B cell (primary cell): ENCODE measurements at regions not wholly inside any gene's neighbourhood (a gene's known extent, or its start where the extent isn't known, plus 50 kb on each side); places are given as distances from the start of the nearest gene placed in this dataset.

Source experiments
- ATAC-seq: fragments of 200-7000 bp; cut with Tn5 transposase; one replicate; pipeline ENCODE4 v1.10.0; 2021; ENCODE audit warnings: low read depth, mild to moderate bottlenecking, moderate number of reproducible peaks, moderate library complexity
- CTCF ChIA-PET: fragments of 350-600 bp; sonication (Branson Sonifier 250); formaldehyde crosslinking; loops from one replicate; lab custom pipeline; 2021; ENCODE audit warnings: antibody characterized with exemption, inconsistent platforms; lab: Charles Lee
- POLR2A ChIA-PET: fragments of 350-600 bp; sonication (Branson Sonifier 250); formaldehyde crosslinking; loops from one replicate; lab custom pipeline; 2021; ENCODE audit warnings: antibody characterized with exemption; lab: Charles Lee
- DNase-seq: peaks from one replicate; pipeline ENCODE4 v3.0.0; 2013
- H2AFZ ChIP-seq: 2 replicates; pipeline ENCODE4 v1.6.1; 2012; ENCODE audit warnings: mild to moderate bottlenecking, low read depth, low read length; ENCODE audit not compliant: insufficient read depth, poor library complexity, severe bottlenecking
- H3K27ac ChIP-seq, 2 donors: 1 replicate in 1 of 2; 2 replicates in 1 of 2; pipeline ENCODE4 v1.5.1; 2012 to 2013; ENCODE audit warnings: low read length in 2 of 2, mild to moderate bottlenecking in 2 of 2, moderate library complexity in 1 of 2
- H3K27me3 ChIP-seq, 4 experiments: fragments of 200-600 bp in 1 of 4; sonication (generic) in 1 of 4; replicated peaks in 1 of 4; 1 replicate in 2 of 4; 2 replicates in 2 of 4; pipeline versions ENCODE4 v1.6.1 to v1.7.0; 2013 to 2016; ENCODE audit warnings: low read length in 3 of 4, mild to moderate bottlenecking in 2 of 4, mixed read lengths in 1 of 4, moderate library complexity in 1 of 4; ENCODE audit not compliant: insufficient read depth in 4 of 4, control insufficient read depth in 3 of 4; ENCODE audit errors: control extremely low read depth in 1 of 4
- H3K36me3 ChIP-seq, 2 experiments: replicated peaks in 1 of 2; 1 replicate in 1 of 2; 2 replicates in 1 of 2; pipeline versions ENCODE4 v1.6.1 to v1.7.1; 2013; ENCODE audit warnings: low read length in 1 of 2; ENCODE audit not compliant: insufficient read depth in 2 of 2, control insufficient read depth in 1 of 2; ENCODE audit errors: control extremely low read depth in 1 of 2, extremely low read depth in 1 of 2
- H3K4me1 ChIP-seq, 2 donors: fragments of 200-600 bp in 1 of 2; sonication (generic) in 1 of 2; 1 replicate in 1 of 2; 2 replicates in 1 of 2; pipeline versions ENCODE4 v1.5.1 to v1.6.1; 2013 to 2017; ENCODE audit warnings: low read length in 2 of 2; ENCODE audit not compliant: control insufficient read depth in 2 of 2, insufficient read depth in 2 of 2
- H3K4me2 ChIP-seq: replicated peaks from 2 replicates; pipeline ENCODE3; 2012; ENCODE audit warnings: mild to moderate bottlenecking, low read depth, low read length; ENCODE audit not compliant: poor library complexity, severe bottlenecking
- H3K4me3 ChIP-seq, 5 experiments: fragments of 200-600 bp in 1 of 5; sonication (generic) in 1 of 5; 1 replicate in 3 of 5; 2 replicates in 2 of 5; pipeline versions ENCODE4 v1.5.1 to v1.7.0; 2011 to 2016; ENCODE audit warnings: low read length in 4 of 5, mild to moderate bottlenecking in 4 of 5, low read depth in 2 of 5, control low read depth in 1 of 5, moderate library complexity in 1 of 5; ENCODE audit not compliant: insufficient read depth in 1 of 5; ENCODE audit errors: control extremely low read depth in 1 of 5, extremely low read depth in 1 of 5
- H3K79me2 ChIP-seq: fragments of 200-600 bp; sonication (generic); one replicate; pipeline ENCODE4 v1.6.0; 2016; ENCODE audit warnings: low read length; ENCODE audit not compliant: control insufficient read depth, insufficient read depth
- H3K9ac ChIP-seq: fragments of 200-600 bp; sonication (generic); 2 replicates; pipeline ENCODE4 v1.6.1; 2017; ENCODE audit warnings: mild to moderate bottlenecking, low read length, moderate library complexity
- H3K9me3 ChIP-seq, 3 donors: one replicate each; pipeline versions ENCODE4 v1.6.1 to v1.7.1; 2013; ENCODE audit warnings: low read length in 2 of 3; ENCODE audit not compliant: control insufficient read depth in 2 of 3, insufficient read depth in 1 of 3; ENCODE audit errors: control extremely low read depth in 1 of 3
- H4K20me1 ChIP-seq: 2 replicates; pipeline ENCODE4 v1.6.0; 2012; ENCODE audit warnings: mild to moderate bottlenecking, low read length; ENCODE audit not compliant: insufficient read depth, control insufficient read depth, poor library complexity, severe bottlenecking
- H3K27ac Mint-ChIP-seq: one replicate; pipeline ENCODE4 v1.8.0; 2021; ENCODE audit warnings: mixed read lengths
- H3K27me3 Mint-ChIP-seq: one replicate; pipeline ENCODE4 v1.8.0; 2021; ENCODE audit warnings: mixed read lengths
- H3K4me1 Mint-ChIP-seq: one replicate; pipeline ENCODE4 v1.8.0; 2021; ENCODE audit warnings: mixed read lengths
- H3K4me3 Mint-ChIP-seq: one replicate; pipeline ENCODE4 v1.8.0; 2021; ENCODE audit warnings: mixed read lengths
- H3K9me3 Mint-ChIP-seq: one replicate; pipeline ENCODE4 v1.8.0; 2022; ENCODE audit warnings: mixed read lengths; ENCODE audit not compliant: insufficient read depth
- EZH2 ChIP-seq: IDR thresholded peaks from 2 replicates; pipeline ENCODE4 v1.6.1; 2012; ENCODE audit warnings: borderline replicate concordance, low read depth, mild to moderate bottlenecking, moderate library complexity, low read length; ENCODE audit not compliant: insufficient read depth, poor library complexity, severe bottlenecking
- WGBS: methylation state at CpG from one replicate; pipeline ENCODE4 v1.1.5; 2013; ENCODE audit warnings: missing lambda C conversion rate; ENCODE audit not compliant: insufficient coverage; 5-methylcytosine and 5-hydroxymethylcytosine counted together
- intact Hi-C: fragments of 100-400 bp; cut with micrococcal nuclease; formaldehyde crosslinking; loops from one replicate; pipeline ENCODE4 v1.10.0; 2022
- TF ChIP-seq, protein P1 (sequence below): fragments of 200-600 bp; IDR thresholded peaks from one replicate; pipeline ENCODE4 v1.8.0; 2022; ENCODE audit warnings: antibody characterized with exemption, mild to moderate bottlenecking

DNA sequence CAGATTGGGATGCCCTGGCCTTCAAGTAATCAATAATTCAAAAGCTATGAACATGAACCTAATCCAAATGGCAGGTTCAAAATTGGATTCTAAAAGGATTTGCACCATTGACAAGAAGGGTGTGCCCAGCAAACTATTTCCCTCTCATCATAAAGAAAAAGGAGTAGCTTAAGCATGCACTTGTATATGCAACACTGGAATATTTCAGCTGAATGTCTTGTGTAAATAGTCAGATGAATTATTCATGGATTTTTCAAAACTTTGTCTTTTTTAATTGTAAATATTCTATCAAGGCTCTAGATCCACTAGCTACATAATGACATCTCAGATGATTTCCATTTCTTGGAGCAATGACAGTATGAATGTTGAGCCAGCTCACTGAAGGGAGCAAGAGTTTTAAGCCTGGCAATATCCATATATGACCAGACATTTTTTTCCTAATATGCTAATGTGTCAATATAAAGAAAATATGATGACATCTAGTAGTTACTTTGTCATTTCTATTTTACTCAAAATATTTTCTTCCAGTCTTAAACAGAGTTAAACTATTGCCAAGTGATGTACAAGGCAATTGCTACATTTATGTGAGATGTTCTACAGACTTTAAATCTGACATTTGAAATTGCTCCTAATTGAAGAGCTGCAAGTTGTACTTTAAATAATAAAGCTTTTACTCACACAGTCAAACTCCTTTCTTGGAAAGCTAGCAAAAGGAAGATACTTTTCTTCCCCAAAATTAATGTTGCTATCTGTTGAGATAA is 230.5 kb upstream of the AGTR1 start:
- no peak overlapping the region for H3K27ac ChIP-seq
- Mint-ChIP-seq H3K4me1 (no peaks in the 10 kb centered on the region), H3K4me3 (no peak overlapping the region), H3K27ac (no peak overlapping the region), H3K9me3 (no peaks in the 10 kb centered on the region), H3K27me3 (no peaks in the 10 kb centered on the region)
- no peaks in the 10 kb centered on the region for H3K36me3 ChIP-seq
- no peak for ATAC-seq
- H3K4me3 ChIP-seq = no peak overlapping the region
- H3K4me2 ChIP-seq = no peak overlapping the region
- H3K27me3 ChIP-seq = no peaks in the 10 kb centered on the region
- no peaks in the 10 kb centered on the region for H3K4me1 ChIP-seq
- no peak overlapping the region for H2AFZ ChIP-seq
- H3K9ac ChIP-seq = no peak overlapping the region
- no peaks in the 10 kb centered on the region for H3K79me2 ChIP-seq
- H3K9me3 ChIP-seq = no peaks in the 10 kb centered on the region
- TF ChIP-seq, protein P1, sequence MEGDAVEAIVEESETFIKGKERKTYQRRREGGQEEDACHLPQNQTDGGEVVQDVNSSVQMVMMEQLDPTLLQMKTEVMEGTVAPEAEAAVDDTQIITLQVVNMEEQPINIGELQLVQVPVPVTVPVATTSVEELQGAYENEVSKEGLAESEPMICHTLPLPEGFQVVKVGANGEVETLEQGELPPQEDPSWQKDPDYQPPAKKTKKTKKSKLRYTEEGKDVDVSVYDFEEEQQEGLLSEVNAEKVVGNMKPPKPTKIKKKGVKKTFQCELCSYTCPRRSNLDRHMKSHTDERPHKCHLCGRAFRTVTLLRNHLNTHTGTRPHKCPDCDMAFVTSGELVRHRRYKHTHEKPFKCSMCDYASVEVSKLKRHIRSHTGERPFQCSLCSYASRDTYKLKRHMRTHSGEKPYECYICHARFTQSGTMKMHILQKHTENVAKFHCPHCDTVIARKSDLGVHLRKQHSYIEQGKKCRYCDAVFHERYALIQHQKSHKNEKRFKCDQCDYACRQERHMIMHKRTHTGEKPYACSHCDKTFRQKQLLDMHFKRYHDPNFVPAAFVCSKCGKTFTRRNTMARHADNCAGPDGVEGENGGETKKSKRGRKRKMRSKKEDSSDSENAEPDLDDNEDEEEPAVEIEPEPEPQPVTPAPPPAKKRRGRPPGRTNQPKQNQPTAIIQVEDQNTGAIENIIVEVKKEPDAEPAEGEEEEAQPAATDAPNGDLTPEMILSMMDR = no peak
- TF ChIP-seq EZH2 = no peak
- no peak for DNase-seq
- H4K20me1 ChIP-seq = no peaks in the 10 kb centered on the region
- POLR2A ChIA-PET = no interaction called here
- CTCF ChIA-PET = no interaction called here
- intact Hi-C loops = no loop called here

DNA sequence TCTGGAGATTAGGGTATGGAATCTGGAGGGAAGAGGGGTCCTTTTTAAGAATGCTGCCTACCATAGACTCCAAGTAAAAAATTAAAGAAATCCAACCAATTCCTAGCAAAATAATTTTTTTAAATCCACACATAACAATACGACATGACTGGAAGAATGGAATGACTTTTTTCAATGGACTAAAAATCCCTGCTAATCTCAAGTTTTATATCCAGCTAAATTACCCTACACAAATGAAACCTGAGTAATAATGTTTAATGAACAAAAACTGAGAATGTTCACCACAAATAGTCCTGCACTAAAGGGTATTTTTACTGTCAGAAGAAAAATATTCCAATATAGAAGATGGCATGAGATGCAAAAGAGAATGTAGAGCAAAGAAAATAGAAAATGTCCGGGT is 220.3 kb upstream of the AGTR1 start:
- H3K27me3 Mint-ChIP-seq = no peaks in the 10 kb centered on the region
- Histone ChIP-seq H3K4me2 (no peak overlapping the region), H3K4me3 (no peak overlapping the region), H3K36me3 (no peaks in the 10 kb centered on the region), H3K9me3 (peaks cover 0 to 4% (median 0%) of the 10 kb centered on the region in 3 donors), H2AFZ (no peak overlapping the region), H3K9ac (no peak overlapping the region), H3K27me3 (no peaks in the 10 kb centered on the region), H3K4me1 (no peaks in the 10 kb centered on the region), H3K27ac (no peak overlapping the region), H4K20me1 (no peaks in the 10 kb centered on the region), H3K79me2 (no peaks in the 10 kb centered on the region)
- ATAC-seq = no peak
- ChIA-PET CTCF (no interaction called here), POLR2A (no interaction called here)
- no CpG with 5 or more reads among the region's 2 CpGs for WGBS
- H3K4me3 Mint-ChIP-seq = no peak overlapping the region
- no peaks in the 10 kb centered on the region for H3K4me1 Mint-ChIP-seq
- H3K27ac Mint-ChIP-seq = no peak overlapping the region
- no peaks in the 10 kb centered on the region for H3K9me3 Mint-ChIP-seq
- TF ChIP-seq, protein P1 = no peak
- TF ChIP-seq EZH2 = no peak
- DNase-seq = no peak
- intact Hi-C loops = no loop called here
